Smooth muscle cell (in vitro differentiated cells): ENCODE measurements at regions not wholly inside any gene's neighbourhood (a gene's known extent, or its start where the extent isn't known, plus 50 kb on each side); places are given as distances from the start of the nearest gene placed in this dataset.

ENCODE experiments used
- DNase-seq: peaks from one replicate; lab custom pipeline; 2025; ENCODE audit not compliant: unreplicated experiment; lab: John Stamatoyannopoulos, UW
- H2AFZ ChIP-seq: fragments of 200-600 bp; sonication (generic); 2 replicates; pipeline ENCODE4 v1.6.0; 2016; ENCODE audit warnings: antibody characterized with exemption, low read depth, mild to moderate bottlenecking
- H3F3A ChIP-seq: fragments of 200-600 bp; sonication (generic); 2 replicates; pipeline ENCODE4 v1.6.0; 2017; ENCODE audit warnings: antibody characterized with exemption, low read depth
- H3K27ac ChIP-seq: fragments of 200-600 bp; sonication (generic); 2 replicates; pipeline ENCODE4 v1.5.1; 2016; ENCODE audit warnings: low read depth, mild to moderate bottlenecking
- H3K27me3 ChIP-seq: fragments of 200-600 bp; sonication (generic); 2 replicates; pipeline ENCODE4 v1.6.1; 2016; ENCODE audit warnings: low read depth, mild to moderate bottlenecking
- H3K36me3 ChIP-seq: fragments of 200-600 bp; sonication (generic); 2 replicates; pipeline ENCODE4 v1.5.1; 2016; ENCODE audit warnings: low read depth
- H3K4me1 ChIP-seq: fragments of 200-600 bp; sonication (generic); 2 replicates; pipeline ENCODE4 v1.5.1; 2016; ENCODE audit warnings: low read depth
- H3K4me2 ChIP-seq: fragments of 200-600 bp; sonication (generic); 2 replicates; pipeline ENCODE4 v1.6.0; 2016; ENCODE audit warnings: mild to moderate bottlenecking
- H3K4me3 ChIP-seq: fragments of 200-600 bp; sonication (generic); 2 replicates; pipeline ENCODE4 v1.5.1; 2016; ENCODE audit warnings: mild to moderate bottlenecking
- H3K79me2 ChIP-seq: fragments of 200-600 bp; sonication (generic); 2 replicates; pipeline ENCODE4 v1.6.0; 2016; ENCODE audit warnings: low read depth, mild to moderate bottlenecking
- H3K9ac ChIP-seq: fragments of 200-600 bp; sonication (generic); 2 replicates; pipeline ENCODE4 v1.6.0; 2016; ENCODE audit warnings: low read depth
- H3K9me3 ChIP-seq: fragments of 200-600 bp; sonication (generic); replicated peaks from 2 replicates; pipeline ENCODE4 v1.5.1; 2016; ENCODE audit warnings: low read depth
- H4K20me1 ChIP-seq: fragments of 200-600 bp; sonication (generic); 2 replicates; pipeline ENCODE4 v1.6.0; 2016; ENCODE audit warnings: low read depth
- WGBS: methylation state at CpG from one replicate; pipeline ENCODE4 v1.1.7; 2016; ENCODE audit warnings: low lambda C conversion rate; 5-methylcytosine and 5-hydroxymethylcytosine counted together
- TF ChIP-seq, protein P1 (sequence below): fragments of 200-600 bp; sonication (generic); IDR thresholded peaks from 2 replicates; pipeline ENCODE4 v1.5.1; 2017; ENCODE audit warnings: borderline replicate concordance, mild to moderate bottlenecking, antibody characterized with exemption; ENCODE audit not compliant: insufficient read depth, poor library complexity, severe bottlenecking

DNA sequence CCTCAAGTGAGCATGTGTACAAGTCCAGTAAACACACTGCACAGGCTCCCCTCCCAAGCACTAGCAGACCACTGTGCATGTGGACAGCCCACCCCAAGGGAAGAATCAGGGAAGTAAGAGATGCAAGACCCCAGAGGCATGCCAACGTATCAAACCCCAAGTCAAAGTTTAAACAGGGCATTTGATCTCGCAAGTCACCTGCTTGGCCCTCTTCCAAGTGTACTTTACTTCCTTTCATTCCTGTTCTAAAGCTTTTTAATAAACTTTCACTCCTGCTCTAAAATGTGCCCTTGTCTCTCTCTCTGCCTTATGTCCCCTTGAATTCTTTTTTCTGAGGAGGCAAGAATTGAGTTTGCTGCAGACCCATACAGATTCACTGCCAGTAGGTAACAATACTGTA, 201.2 kb upstream of the PARD3B start:
- no peaks in the 10 kb centered on the region for H3K9me3 ChIP-seq
- no peaks in the 10 kb centered on the region for H3K79me2 ChIP-seq
- no peak overlapping the region for H3K27ac ChIP-seq
- TF ChIP-seq, protein P1, sequence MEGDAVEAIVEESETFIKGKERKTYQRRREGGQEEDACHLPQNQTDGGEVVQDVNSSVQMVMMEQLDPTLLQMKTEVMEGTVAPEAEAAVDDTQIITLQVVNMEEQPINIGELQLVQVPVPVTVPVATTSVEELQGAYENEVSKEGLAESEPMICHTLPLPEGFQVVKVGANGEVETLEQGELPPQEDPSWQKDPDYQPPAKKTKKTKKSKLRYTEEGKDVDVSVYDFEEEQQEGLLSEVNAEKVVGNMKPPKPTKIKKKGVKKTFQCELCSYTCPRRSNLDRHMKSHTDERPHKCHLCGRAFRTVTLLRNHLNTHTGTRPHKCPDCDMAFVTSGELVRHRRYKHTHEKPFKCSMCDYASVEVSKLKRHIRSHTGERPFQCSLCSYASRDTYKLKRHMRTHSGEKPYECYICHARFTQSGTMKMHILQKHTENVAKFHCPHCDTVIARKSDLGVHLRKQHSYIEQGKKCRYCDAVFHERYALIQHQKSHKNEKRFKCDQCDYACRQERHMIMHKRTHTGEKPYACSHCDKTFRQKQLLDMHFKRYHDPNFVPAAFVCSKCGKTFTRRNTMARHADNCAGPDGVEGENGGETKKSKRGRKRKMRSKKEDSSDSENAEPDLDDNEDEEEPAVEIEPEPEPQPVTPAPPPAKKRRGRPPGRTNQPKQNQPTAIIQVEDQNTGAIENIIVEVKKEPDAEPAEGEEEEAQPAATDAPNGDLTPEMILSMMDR = no peak
- no peak overlapping the region for H3K9ac ChIP-seq
- no peaks in the 10 kb centered on the region for H3K27me3 ChIP-seq
- H3K4me2 ChIP-seq = no peak overlapping the region
- no peaks in the 10 kb centered on the region for H3K36me3 ChIP-seq
- DNase-seq = no peak
- WGBS = 93% methylated on average over 2 of the region's 2 CpGs
- H3K4me3 ChIP-seq = no peak overlapping the region
- H3K4me1 ChIP-seq = no peaks in the 10 kb centered on the region
- no peaks in the 10 kb centered on the region for H3F3A ChIP-seq
- no peaks in the 10 kb centered on the region for H4K20me1 ChIP-seq
- H2AFZ ChIP-seq = no peak overlapping the region

DNA sequence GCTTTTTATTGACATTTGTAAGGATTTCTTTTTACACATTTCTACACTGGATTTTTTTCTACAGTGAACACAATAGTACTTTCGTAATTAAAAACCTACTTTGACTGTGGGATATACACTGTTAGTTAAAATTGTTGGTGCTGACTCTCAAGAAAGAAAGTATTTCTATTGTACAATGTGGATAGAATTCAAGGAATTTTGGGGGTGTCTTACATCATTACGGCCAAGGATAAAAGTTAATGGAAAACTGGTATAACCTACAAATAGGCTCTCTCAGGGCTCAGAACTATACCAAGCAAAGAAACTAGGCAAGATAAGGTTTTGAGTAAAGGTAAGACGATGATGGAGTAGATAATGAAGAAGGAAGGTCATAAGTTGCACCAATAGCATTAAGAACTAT, 198.4 kb upstream of the PARD3B start:
- Histone ChIP-seq H3K4me2 (no peak overlapping the region), H3K4me1 (no peaks in the 10 kb centered on the region), H3K36me3 (no peaks in the 10 kb centered on the region), H3K4me3 (no peak overlapping the region), H4K20me1 (no peaks in the 10 kb centered on the region), H3K79me2 (no peaks in the 10 kb centered on the region), H2AFZ (no peak overlapping the region), H3F3A (no peaks in the 10 kb centered on the region), H3K27me3 (no peaks in the 10 kb centered on the region), H3K9me3 (no peaks in the 10 kb centered on the region), H3K9ac (no peak overlapping the region), H3K27ac (no peak overlapping the region)
- no peak for DNase-seq
- WGBS = 97% methylated on average over 3 of the region's 3 CpGs
- TF ChIP-seq, protein P1 = no peak

DNA sequence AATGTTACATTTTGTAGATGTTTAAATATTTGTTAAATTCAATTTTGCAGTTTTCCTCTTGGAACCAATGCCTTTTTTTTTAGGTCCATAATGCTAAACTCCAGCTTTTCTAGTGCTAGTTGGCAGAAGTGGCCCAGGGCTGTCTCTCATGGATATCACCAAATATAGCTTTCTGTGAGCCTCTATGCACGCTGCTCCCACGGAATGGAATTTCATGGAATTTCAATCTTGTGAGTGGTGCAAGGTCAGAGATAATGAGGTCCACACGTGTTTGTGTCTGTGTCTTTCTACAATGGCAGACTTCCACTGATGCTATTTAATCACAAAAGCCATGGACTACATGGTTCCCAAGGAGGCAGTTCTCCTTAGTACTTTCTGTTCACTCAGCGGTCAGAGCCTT, 191.5 kb upstream of the PARD3B start:
- Histone ChIP-seq H3K9ac (no peak overlapping the region), H3F3A (no peaks in the 10 kb centered on the region), H3K27me3 (no peaks in the 10 kb centered on the region), H2AFZ (peak overlapping the region; percentile 41), H3K79me2 (no peaks in the 10 kb centered on the region), H3K9me3 (no peaks in the 10 kb centered on the region), H3K36me3 (no peaks in the 10 kb centered on the region), H3K4me2 (peak overlapping the region; percentile 64), H3K4me3 (no peak overlapping the region), H3K27ac (no peak overlapping the region), H4K20me1 (no peaks in the 10 kb centered on the region), H3K4me1 (no peaks in the 10 kb centered on the region)
- 43% methylated on average over 4 of the region's 4 CpGs for WGBS
- TF ChIP-seq, protein P1 = no peak
- no peak for DNase-seq

DNA sequence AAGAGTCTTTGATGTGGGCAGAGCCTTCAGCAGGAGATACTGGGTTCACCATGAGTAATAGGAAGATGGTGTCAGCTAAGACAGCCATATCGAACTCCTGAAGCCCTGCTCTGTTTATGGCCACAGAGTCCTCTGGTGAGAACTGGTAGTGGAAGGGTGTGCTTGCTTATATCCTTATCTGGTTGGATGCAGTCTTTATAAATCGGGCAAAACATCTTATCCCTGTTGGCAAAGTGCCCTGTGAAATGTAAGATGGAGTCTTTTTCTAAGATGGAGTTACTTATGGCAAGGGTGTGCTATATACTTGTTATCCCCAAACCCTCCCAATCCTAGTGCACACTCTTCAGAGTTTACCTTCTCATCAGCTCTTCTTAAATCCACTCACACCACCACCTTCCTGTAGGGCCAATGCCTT, 190.8 kb upstream of the PARD3B start:
- Histone ChIP-seq H4K20me1 (no peaks in the 10 kb centered on the region), H2AFZ (peak overlapping the region; percentile 41), H3K4me3 (no peak overlapping the region), H3K79me2 (no peaks in the 10 kb centered on the region), H3K9ac (no peak overlapping the region), H3K27me3 (no peaks in the 10 kb centered on the region), H3K36me3 (no peaks in the 10 kb centered on the region), H3K4me2 (peak overlapping the region; percentile 64), H3F3A (no peaks in the 10 kb centered on the region), H3K27ac (no peak overlapping the region), H3K4me1 (no peaks in the 10 kb centered on the region), H3K9me3 (no peaks in the 10 kb centered on the region)
- no peak for DNase-seq
- 45% methylated on average over 2 of the region's 2 CpGs for WGBS
- TF ChIP-seq, protein P1 = no peak
